NCI-H128 (cell line): ENCODE measurements at regions not wholly inside any gene's neighbourhood (a gene's known extent, or its start where the extent isn't known, plus 50 kb on each side); places are given as distances from the start of the nearest gene placed in this dataset.
"Not testable (repeated sequence)": the region's sequence is repeated elsewhere in the genome, so short reads cannot be mapped to it uniquely, and the experiment has no call there.

Experiments used
- DNase-seq: peaks from one replicate; lab custom pipeline; 2025; ENCODE audit not compliant: unreplicated experiment; lab: John Stamatoyannopoulos, UW

DNA sequence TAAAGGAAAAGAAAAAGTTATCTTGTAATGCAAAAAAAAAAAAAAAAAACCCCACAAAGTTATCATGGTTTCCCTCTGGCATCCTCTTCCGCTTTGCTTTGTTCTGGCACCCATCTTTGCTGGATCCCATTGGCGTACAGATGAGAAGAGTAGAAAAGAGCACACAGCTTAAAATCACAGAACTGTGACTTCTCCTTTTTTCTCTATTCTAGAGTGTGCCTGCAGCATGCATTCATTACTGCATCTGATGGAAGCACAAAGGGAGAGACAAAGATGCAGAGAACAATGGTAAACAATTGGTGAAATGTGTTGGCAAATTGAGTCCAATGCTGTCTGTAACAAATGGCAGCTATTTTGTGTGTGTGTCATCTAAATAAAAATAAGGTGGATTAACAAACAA is 440.8 kb upstream of the PIK3R1 start:
- DNase-seq, result no peak

DNA sequence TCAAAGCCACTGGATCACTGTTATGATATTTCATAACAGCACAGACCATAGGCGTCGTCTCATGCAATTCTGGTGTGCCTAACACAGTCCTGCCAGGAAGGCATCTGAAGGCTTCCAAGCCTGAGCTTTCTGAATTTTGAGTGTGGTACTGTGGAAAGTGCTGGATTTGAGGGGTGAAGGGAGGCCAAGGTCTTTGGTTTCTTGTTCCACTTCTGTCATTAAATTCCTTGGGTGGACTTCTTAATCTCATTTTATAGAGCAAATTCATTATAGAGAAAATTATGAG is 441.3 kb upstream of the PIK3R1 start:
- DNase-seq, result no peak

GRCh38 chr5:67773411-67774266 is 441.9 kb upstream of the PIK3R1 start:
- DNase-seq, result no peak

- DNase-seq, result no peak
These were observed 443.8 kb upstream of the PIK3R1 start for GRCh38 chr5:67771791-67772190.

DNA sequence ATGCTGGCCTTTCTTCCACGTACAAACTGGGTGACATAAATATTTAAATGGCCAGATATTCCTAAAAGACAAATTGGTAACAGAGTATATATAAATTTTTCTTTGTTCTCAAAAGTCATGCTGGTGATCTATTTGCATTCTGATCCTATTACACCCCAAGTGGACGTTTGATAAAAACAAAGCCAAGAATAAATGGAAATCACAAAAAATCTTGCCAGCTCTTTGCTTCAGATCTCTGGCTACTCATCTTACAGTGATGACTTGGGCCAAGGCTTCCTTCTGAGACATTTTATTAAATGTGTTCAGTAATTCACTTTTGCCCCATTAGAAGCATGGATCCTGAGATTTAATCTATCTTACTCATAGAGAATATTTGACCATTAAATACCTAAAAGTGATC is 444.3 kb upstream of the PIK3R1 start:
- no peak for DNase-seq

- DNase-seq, result no peak
These were observed 445.0 kb upstream of the PIK3R1 start for GRCh38 chr5:67770431-67771025.

DNA sequence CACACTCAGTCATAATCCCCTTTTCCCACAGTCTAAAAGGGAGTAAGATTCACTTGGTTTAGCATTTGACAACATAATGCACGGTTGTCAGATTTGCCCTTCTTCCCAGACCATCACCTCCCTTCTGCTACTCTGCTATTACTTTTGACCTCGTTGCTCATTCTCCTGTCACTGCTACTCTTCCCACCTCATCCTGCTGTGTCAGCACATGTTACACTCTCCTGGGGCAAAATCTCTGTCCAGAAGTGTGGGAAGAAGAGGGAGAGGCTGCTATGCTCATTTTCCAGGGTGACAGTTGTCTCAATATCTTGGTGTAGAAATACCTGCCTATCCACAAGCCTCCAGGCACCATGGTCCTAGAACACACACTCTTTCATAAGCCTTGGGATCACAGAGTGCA is 449.9 kb upstream of the PIK3R1 start:
- no peak for DNase-seq

DNA sequence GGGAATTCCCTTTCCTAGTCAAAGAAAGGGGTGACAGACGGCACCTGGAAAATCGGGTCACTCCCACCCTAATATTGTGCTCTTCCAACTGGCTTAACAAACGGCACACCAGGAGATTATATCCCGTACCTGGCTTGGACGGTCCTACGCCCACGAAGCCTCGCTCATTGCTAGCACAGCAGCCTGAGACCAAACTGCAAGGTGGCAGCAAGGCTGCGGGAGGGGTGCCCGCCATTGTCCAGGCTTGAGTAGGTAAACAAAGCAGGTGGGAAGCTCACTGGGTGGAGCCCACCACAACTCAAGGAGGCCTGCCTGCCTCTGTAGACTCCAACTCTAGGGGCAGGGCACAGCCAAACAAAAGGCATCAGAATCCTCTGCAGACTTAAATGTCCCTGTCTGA is 457.8 kb upstream of the PIK3R1 start:
- not testable (repeated sequence) for DNase-seq

DNA sequence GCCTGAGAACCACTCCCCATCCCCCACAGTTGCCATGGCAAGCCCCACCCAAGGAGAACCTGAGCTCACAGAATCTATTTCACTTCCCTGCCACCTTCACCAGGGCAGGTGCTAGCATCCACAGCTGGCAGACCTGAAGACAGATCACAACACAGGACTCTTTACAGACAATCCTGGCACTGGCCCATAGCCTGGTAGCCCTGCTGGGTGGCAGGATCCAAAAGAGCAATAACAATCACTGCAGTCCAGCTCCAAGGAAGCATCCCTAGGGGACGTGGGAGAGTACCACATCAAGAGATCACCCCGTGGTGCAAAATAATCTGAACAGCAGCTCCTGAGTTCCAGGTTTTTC is 463.2 kb upstream of the PIK3R1 start:
- no peak for DNase-seq

GRCh38 chr5:67748165-67748690 is 467.3 kb upstream of the PIK3R1 start:
- no peak for DNase-seq

GRCh38 chr5:67747096-67747495 is 468.5 kb upstream of the PIK3R1 start:
- no peak for DNase-seq

GRCh38 chr5:67746608-67747007 is 468.9 kb upstream of the PIK3R1 start:
- not testable (repeated sequence) for DNase-seq

DNA sequence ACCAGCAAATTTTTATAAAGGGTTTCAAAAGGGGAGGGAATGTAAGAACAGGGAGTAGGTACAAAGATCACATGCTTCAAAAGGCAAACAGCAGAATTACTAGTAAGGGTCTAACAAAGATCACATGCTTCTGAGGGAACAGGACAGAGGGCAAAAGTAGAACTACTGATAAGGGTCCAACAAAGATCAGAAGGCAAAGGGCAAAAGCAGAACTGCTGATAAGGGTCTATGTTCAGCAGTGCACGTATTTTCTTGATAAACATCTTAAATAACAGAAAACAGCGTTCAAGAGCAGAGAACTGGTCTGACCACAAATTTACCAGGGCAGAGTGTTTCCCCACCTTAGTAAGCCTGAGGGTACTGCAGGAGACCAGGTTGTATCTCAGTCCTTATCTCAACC is 469.5 kb upstream of the PIK3R1 start:
- DNase-seq, result no peak

- no peak for DNase-seq
These were observed 482.6 kb upstream of the PIK3R1 start for GRCh38 chr5:67732921-67733320.

DNA sequence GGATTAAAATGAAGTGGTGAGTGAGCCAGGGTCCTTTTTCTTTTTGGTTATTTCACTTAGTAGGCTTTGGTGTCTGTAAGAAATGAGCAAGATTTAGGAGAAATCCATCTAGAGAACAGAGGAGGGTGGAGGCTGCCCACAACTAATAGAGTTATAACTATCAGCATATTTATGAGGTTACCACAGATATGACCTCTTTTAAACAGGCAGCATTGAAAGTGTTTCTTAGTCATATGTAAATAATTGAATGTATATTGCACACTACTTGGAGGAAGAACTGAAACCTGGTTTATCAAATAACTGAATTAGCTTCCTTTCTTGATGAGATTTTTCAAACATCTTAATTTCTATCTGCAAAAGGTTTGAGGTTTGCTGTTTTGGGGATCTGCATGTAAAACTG is 483.1 kb upstream of the PIK3R1 start:
- no peak for DNase-seq

DNA sequence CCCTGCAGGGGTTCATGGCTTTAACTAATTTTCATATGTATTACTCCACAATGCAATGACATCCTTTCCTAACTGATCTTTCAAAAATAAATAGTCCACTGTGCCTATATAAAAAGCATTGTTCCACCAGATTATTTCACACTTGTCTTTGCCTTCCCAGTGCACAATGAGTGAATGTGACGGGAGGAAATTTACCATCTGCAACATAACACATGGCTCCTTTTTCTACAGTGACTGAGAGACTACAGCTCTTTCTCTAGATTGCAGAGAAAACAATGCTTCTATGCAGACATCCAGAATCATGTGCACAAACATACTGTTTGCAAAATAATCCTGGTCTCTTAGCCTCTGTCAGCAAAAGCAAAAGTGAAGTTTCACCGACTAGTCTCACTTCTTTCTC is 483.7 kb upstream of the PIK3R1 start:
- DNase-seq, result no peak

DNA sequence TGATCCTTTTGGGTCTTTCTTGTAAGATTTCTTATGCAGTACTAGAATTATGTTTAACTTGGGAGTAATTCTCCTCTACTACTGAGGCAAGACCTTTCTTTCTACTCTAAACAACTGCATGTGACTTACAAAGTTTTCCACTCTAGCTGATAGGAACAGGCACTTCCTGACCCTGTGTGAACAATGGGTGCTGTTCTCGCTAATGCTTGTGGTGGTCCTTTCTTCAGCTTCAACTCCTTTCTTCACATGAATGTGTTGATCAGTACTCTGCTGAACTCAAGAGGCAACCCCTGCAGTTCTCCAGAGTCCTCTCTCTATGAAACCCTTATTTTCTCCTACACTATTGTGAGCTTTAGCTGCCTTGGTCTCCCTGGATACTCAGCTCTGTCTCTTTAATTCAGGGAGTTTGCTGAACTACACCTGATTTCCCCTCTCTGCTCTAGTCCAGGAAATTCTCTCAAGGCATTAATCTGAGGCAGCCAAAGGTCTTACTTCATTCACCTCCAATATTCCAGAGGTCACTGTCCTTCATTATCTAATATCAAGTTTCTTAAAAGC is 484.6 kb upstream of the PIK3R1 start:
- no peak for DNase-seq

DNA sequence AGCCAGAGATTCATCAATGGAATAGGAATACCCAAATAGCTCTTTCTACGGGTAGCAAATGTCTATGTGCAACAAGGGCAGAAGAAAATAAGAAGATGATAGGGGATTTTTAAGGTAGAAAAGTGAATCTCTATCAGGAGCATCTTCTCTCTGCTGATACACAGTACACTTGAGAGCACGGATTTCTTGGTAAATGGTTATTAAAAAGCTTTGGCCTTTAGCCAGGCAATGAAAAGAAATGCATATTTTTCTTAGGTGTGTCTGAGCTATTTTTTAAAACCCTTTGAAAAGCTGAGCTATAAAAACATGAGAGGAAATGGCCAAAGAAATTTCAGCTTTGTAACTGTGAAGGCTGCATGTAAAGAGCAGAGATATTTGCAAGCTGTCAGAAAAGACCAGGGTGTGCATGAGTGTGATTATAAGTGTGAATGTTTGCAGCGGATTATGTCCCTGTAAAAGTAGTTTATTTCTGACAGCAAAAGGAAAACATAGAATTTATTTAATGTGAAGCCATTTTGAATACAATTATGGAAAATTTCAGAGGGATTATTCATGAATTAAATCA is 487.1 kb upstream of the PIK3R1 start:
- no peak for DNase-seq

- DNase-seq, result no peak
These were observed 490.0 kb upstream of the PIK3R1 start for GRCh38 chr5:67725604-67726003.

GRCh38 chr5:67724412-67725135 is 491.0 kb upstream of the PIK3R1 start:
- no peak for DNase-seq

DNA sequence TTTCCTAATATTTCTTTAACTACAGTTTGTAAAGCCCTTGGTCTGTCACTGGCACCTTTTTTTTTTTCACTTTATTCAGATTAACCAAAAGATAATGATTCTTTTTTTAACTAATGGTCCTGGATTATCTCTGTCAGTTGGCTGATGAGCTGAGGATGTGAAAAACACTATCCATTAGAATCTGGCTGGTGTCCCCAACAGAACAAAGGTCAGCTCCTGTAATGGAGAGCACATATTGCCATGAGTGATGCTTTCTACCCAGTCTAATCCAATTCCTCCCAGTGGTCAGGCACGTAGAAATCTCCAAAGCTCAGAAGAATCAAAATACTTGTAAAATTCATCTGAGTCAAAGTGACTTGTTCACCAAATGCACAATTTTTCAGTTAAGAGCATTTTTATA is 491.7 kb upstream of the PIK3R1 start:
- no peak for DNase-seq

- DNase-seq, result not testable (repeated sequence)
These were observed 493.0 kb upstream of the PIK3R1 start for GRCh38 chr5:67722582-67722981.
